Heart right ventricle (tissue), 16 donors: ENCODE measurements at regions not wholly inside any gene's neighbourhood (a gene's known extent, or its start where the extent isn't known, plus 50 kb on each side); places are given as distances from the start of the nearest gene placed in this dataset.

ENCODE experiments used
- ATAC-seq, 8 donors: fragments of 200-7000 bp; cut with Tn5 transposase; one replicate each; pipeline ENCODE4 v1.9.1; 2020; ENCODE audit warnings: mild to moderate bottlenecking in 8 of 8, moderate library complexity in 8 of 8, moderate number of reproducible peaks in 1 of 8
- DNase-seq, 2 donors: peaks; one replicate each; pipeline ENCODE4 v3.0.0-alpha.2; 2020
- H3K27ac ChIP-seq, 10 donors: fragments of 200-600 bp; sonication (generic) in 2 of 10; one replicate each; pipeline versions ENCODE4 v1.5.0 to v1.8.0; 2020 to 2022; ENCODE audit warnings: mild to moderate bottlenecking in 3 of 10
- H3K27me3 ChIP-seq, 7 donors: fragments of 200-600 bp; one replicate each; pipeline ENCODE4 v1.8.0; 2021 to 2022; ENCODE audit warnings: mild to moderate bottlenecking in 2 of 7
- H3K36me3 ChIP-seq, 9 donors: fragments of 200-600 bp; sonication (generic) in 1 of 9; one replicate each; pipeline versions ENCODE4 v1.5.0 to v1.8.0; 2020 to 2022; ENCODE audit warnings: mild to moderate bottlenecking in 2 of 9
- H3K4me1 ChIP-seq, 9 donors: fragments of 200-600 bp; sonication (generic) in 1 of 9; one replicate each; pipeline versions ENCODE4 v1.5.0 to v1.8.0; 2020 to 2022; ENCODE audit warnings: mild to moderate bottlenecking in 4 of 9
- H3K4me3 ChIP-seq, 10 donors: fragments of 200-600 bp; sonication (generic) in 2 of 10; one replicate each; pipeline versions ENCODE4 v1.5.0 to v1.8.0; 2020 to 2022; ENCODE audit warnings: mild to moderate bottlenecking in 7 of 10, moderate library complexity in 2 of 10
- H3K9me3 ChIP-seq, 11 donors: fragments of 200-600 bp in 10 of 11; sonication (generic) in 2 of 11; one replicate each; pipeline versions ENCODE4 v1.5.0 to v1.8.0; 2013 to 2022; ENCODE audit warnings: mild to moderate bottlenecking in 2 of 11, control low read depth in 1 of 11, moderate library complexity in 1 of 11
- WGBS, 2 donors: extraction: QIAGEN DNeasy Blood & Tissue Kit; methylation state at CpG; one replicate each; pipeline ENCODE4 v1.1.7; 2013; ENCODE audit warnings: inconsistent platforms in 1 of 2; 5-methylcytosine and 5-hydroxymethylcytosine counted together
- intact Hi-C, 10 donors: fragments of 100-400 bp; cut with DNase I; formaldehyde crosslinking; loops; one replicate each; pipeline versions ENCODE4 v1.11.1 to v1.14.2; 2022
- TF ChIP-seq, protein P1 (sequence below), 9 donors: fragments of 200-600 bp; sonication (generic) in 2 of 9; IDR thresholded peaks; one replicate each; pipeline versions ENCODE4 v1.5.0 to v1.8.0; 2021 to 2022; ENCODE audit warnings: antibody characterized with exemption in 9 of 9, mild to moderate bottlenecking in 5 of 9, moderate library complexity in 1 of 9
- donor health status: Arrhythmogenic right ventricular cardiomyopathy.
- donor health status: ischemic (EF 13 %, LVEDD 7.1; RV severe dilation, severe dysfunction).
- donor health status: healthy with polysubstance abuse.
- donor health status: DM: no; HTN: yes; CAD: no.
- donor health status: DM: no; HTN: no; CAD: no.
- donor health status: ischemic (EF 25% LVEDD 6.9; RV normal size, moderate dysfunction).
- donor health status: ischemic (EF 25% LVEDD 5.7; RV mildly dilated, moderate dysfunction).
- donor health status: healthy.
- donor health status: DM: yes; HTN: yes; CAD: no.
- donor health status: Ischemic cardiomyopathy.
- donor health status: ischemic (EF 35%, LVEDD 5.7; RV mildly dilated, moderate dysfunction).
- donor health status: nonischemic (EF 11% LVEDD 7.7; RV severe dilation, severe dysfunction).
- donor health status: DM: yes; HTN: yes; CAD: no.
- donor health status: PGD.
- donor health status: ischemic (EF 29% LVEDD 5.4; RV normal size, mild dysfunction).
- donor health status: nonischemic (EF 23%, LVEDD 6.1; RV moderate dilation, normal function).

GRCh38 chr9:75462866-75463265, 374.6 kb downstream of the OSTF1 start:
- no peak for ATAC-seq
- DNase-seq, result no peak
- intact Hi-C loops, result no loop called here
- TF ChIP-seq, protein P1, sequence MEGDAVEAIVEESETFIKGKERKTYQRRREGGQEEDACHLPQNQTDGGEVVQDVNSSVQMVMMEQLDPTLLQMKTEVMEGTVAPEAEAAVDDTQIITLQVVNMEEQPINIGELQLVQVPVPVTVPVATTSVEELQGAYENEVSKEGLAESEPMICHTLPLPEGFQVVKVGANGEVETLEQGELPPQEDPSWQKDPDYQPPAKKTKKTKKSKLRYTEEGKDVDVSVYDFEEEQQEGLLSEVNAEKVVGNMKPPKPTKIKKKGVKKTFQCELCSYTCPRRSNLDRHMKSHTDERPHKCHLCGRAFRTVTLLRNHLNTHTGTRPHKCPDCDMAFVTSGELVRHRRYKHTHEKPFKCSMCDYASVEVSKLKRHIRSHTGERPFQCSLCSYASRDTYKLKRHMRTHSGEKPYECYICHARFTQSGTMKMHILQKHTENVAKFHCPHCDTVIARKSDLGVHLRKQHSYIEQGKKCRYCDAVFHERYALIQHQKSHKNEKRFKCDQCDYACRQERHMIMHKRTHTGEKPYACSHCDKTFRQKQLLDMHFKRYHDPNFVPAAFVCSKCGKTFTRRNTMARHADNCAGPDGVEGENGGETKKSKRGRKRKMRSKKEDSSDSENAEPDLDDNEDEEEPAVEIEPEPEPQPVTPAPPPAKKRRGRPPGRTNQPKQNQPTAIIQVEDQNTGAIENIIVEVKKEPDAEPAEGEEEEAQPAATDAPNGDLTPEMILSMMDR (IDR thresholded peaks at IDR 0.05), result no peak
- Histone ChIP-seq H3K4me1 (no peaks in the 10 kb centered on the region), H3K9me3 (no peaks in the 10 kb centered on the region), H3K4me3 (no peak overlapping the region), H3K27me3 (no peaks in the 10 kb centered on the region), H3K27ac (no peak overlapping the region), H3K36me3 (no peaks in the 10 kb centered on the region)
- 79 to 90% methylated on average over 1 of the region's 1 CpG for WGBS, 2 donors

- TF ChIP-seq, protein P1 (IDR thresholded peaks at IDR 0.05), result no peak
- Histone ChIP-seq H3K4me3 (no peak overlapping the region), H3K27me3 (no peaks in the 10 kb centered on the region), H3K27ac (no peak overlapping the region), H3K4me1 (no peaks in the 10 kb centered on the region), H3K36me3 (no peaks in the 10 kb centered on the region), H3K9me3 (no peaks in the 10 kb centered on the region)
- intact Hi-C loops, result no loop called here
- DNase-seq, result no peak
- ATAC-seq, result no peak
Observed at GRCh38 chr9:75463871-75464270, 375.6 kb downstream of the OSTF1 start.

DNA sequence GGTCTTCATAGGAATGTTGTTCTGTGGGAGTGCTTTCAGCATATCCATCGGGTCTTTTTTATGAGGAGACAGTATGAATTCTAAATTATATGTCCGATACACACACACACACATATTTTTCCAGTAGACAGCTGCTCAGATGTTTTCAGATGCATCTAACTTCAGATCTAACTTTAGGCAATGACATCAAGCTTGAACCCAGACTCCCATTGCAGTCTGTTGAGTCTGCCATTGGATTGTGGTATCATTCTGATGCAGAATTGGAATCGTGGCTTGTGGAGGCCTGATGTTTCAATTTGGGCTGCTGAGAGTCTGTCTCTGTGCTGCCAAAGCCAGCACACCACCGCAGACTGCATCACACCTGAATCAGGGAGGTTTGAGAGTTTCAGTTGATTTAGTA, 376.4 kb downstream of the OSTF1 start:
- intact Hi-C loops, result no loop called here
- no peaks in the 10 kb centered on the region for H3K27me3 ChIP-seq

DNA sequence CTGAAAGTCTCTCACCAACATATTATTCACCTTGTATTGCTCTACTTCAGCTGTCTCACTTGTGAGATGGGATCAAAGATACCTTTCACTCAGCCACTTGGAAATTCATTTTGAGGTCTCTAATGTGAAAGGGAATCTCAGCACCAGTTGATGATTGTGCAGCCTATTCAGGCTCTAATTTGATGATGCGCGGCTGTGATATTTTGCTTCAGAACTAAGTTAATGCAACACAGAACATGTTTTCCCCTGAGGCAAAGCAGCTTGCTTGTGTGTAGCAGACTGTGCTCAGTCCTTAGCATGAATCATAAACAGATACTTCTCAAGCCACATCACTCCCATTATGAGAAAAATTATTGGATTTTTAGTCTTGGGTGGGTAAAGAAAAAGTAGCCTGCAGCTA, 378.8 kb downstream of the OSTF1 start:
- TF ChIP-seq, protein P1 (IDR thresholded peaks at IDR 0.05), result no peak
- no peak overlapping the region for H3K27ac ChIP-seq
- DNase-seq (no peak), ATAC-seq (peak in 3 of 8 donors; percentile 82 to 84 (median 84))
- WGBS, 2 donors, result 82 to 92% methylated on average over 2 of the region's 2 CpGs
- H3K36me3 ChIP-seq, result no peaks in the 10 kb centered on the region
- H3K27me3 ChIP-seq, result no peaks in the 10 kb centered on the region
- H3K4me3 ChIP-seq, result no peak overlapping the region
- no peaks in the 10 kb centered on the region for H3K9me3 ChIP-seq
- intact Hi-C loops, result no loop called here
- H3K4me1 ChIP-seq, result no peaks in the 10 kb centered on the region

More for the DNA sequence above, 376.4 kb downstream of the OSTF1 start:
- H3K4me3 ChIP-seq, result no peak overlapping the region
- TF ChIP-seq, protein P1 (IDR thresholded peaks at IDR 0.05), result no peak
- H3K9me3 ChIP-seq, result no peaks in the 10 kb centered on the region
- ATAC-seq (no peak), DNase-seq (no peak)
- no peak overlapping the region for H3K27ac ChIP-seq
- no peaks in the 10 kb centered on the region for H3K36me3 ChIP-seq
- WGBS, 2 donors, result 89 to 92% methylated on average over 4 of the region's 4 CpGs
- no peaks in the 10 kb centered on the region for H3K4me1 ChIP-seq
